SK-N-MC (cell line): ENCODE measurements at regions not wholly inside any gene's neighbourhood (a gene's known extent, or its start where the extent isn't known, plus 50 kb on each side); places are given as distances from the start of the nearest gene placed in this dataset.

Experiments used
- EZH2 ChIP-seq: fragments of 200-600 bp; sonication (generic); IDR thresholded peaks from one replicate; pipeline ENCODE4 v1.6.1; 2017; ENCODE audit warnings: antibody characterized with exemption
- FOXP2 ChIP-seq: optimal IDR thresholded peaks from 2 replicates; pipeline ENCODE3; 2011; ENCODE audit warnings: mild to moderate bottlenecking, moderate library complexity; ENCODE audit not compliant: insufficient read depth; ENCODE audit errors: extremely low read length, control extremely low read depth
- POLR2AphosphoS5 ChIP-seq: IDR thresholded peaks from 2 replicates; pipeline ENCODE4 v1.6.1; 2012; ENCODE audit warnings: mild to moderate bottlenecking, low read depth, low read length, borderline replicate concordance

- no peak for TF ChIP-seq EZH2
- TF ChIP-seq POLR2AphosphoS5: no peak
- TF ChIP-seq FOXP2: no peak
These were observed 130.8 kb upstream of the POC5 start for GRCh38 chr5:75848077-75848476.
